Right lobe of liver (tissue), 4 donors: ENCODE measurements at regions not wholly inside any gene's neighbourhood (a gene's known extent, or its start where the extent isn't known, plus 50 kb on each side); places are given as distances from the start of the nearest gene placed in this dataset.

Source experiments
- POLR2A ChIP-seq: fragments of 450-650 bp; IDR thresholded peaks from one replicate; pipeline ENCODE4 v1.6.1; 2017; ENCODE audit warnings: antibody characterized with exemption, mild to moderate bottlenecking
- TF ChIP-seq, protein P1 (sequence below), 4 donors: fragments of 200-600 bp in 3 of 4; fragments of 450-650 bp in 1 of 4; IDR thresholded peaks; one replicate each; pipeline versions ENCODE4 v1.5.1 to v1.8.0; 2016 to 2022; ENCODE audit warnings: antibody characterized with exemption in 4 of 4, mild to moderate bottlenecking in 2 of 4
- donor health status: DM: no; HTN: no; CAD: no.
- donor health status: DM: no; HTN: no; CAD: no.
- donor health status: DM: no; HTN: yes; CAD: no.

DNA sequence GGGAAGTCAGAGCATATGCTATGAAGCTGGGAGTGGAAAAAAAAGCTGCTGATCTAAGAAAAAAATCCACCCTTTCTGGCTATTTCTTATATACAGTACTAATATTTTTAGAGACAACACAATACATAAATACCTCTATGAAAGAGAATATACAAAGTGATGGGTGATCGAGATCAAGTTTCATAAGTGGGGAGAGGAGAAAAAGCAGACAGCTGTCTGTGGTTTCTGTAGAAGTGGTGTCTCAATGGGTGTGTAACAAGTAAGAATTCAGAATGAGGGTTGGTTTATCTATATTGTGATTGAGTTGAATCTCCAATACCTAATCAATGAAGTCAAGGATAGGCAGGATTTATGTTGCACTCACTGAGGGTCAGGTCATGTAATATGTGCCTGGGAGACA, 191.0 kb downstream of the HNMT start:
- TF ChIP-seq, protein P1, sequence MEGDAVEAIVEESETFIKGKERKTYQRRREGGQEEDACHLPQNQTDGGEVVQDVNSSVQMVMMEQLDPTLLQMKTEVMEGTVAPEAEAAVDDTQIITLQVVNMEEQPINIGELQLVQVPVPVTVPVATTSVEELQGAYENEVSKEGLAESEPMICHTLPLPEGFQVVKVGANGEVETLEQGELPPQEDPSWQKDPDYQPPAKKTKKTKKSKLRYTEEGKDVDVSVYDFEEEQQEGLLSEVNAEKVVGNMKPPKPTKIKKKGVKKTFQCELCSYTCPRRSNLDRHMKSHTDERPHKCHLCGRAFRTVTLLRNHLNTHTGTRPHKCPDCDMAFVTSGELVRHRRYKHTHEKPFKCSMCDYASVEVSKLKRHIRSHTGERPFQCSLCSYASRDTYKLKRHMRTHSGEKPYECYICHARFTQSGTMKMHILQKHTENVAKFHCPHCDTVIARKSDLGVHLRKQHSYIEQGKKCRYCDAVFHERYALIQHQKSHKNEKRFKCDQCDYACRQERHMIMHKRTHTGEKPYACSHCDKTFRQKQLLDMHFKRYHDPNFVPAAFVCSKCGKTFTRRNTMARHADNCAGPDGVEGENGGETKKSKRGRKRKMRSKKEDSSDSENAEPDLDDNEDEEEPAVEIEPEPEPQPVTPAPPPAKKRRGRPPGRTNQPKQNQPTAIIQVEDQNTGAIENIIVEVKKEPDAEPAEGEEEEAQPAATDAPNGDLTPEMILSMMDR (IDR thresholded peaks at IDR 0.05), result no peak
- no peak for TF ChIP-seq POLR2A
